HG02610 (cell line): ENCODE measurements at regions not wholly inside any gene's neighbourhood (a gene's known extent, or its start where the extent isn't known, plus 50 kb on each side); places are given as distances from the start of the nearest gene placed in this dataset.
A peak's percentile ranks its signal among the peaks of the same experiment; 100 is the strongest.
"Not testable (repeated sequence)": the region's sequence is repeated elsewhere in the genome, so short reads cannot be mapped to it uniquely, and the experiment has no call there.

Source experiments
- ATAC-seq: cut with Tn5 transposase; IDR thresholded peaks from one replicate; pipeline ENCODE4 v1.9.1; 2021; ENCODE audit warnings: mild to moderate bottlenecking, moderate library complexity; ENCODE audit not compliant: unreplicated experiment

DNA sequence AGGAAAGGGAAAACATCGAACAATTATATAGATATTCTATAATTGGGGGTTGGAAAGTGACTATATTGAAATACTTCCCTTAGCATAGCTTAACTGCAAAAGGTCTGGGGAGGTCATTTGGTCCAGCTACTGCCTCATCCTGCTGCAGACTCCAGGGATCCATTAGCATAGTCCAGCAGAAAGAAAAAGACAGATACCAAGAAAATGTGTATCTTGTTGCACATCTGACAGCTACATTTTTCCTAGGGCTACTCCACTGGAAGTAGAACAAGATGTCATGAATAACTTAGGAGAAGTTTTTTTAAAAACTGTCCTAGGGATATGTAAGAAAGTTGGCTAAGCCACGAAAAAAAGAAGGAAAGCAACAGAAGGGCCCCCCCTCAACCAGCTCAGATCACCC lies 92.9 kb upstream of the SLC30A5 start:
- no peak for ATAC-seq

DNA sequence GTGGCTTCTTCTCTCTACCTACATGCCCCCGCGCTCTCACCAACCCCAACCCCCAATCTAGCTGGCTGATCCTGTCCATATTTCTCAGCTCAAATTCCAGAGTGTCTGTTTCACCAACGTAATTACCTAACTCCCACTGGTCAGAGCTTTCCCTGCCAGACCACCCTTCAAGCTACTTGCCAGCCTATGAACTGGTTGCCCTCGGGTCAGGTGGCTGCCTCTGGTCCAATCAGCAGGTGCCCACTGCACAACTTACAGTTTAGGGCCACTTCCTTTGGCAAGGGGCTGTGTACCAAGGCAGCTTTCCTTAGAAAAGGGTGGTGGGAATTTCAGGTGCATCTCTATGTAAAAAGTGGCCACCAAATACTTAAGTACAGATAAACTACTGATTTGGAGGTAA lies 92.2 kb upstream of the SLC30A5 start:
- ATAC-seq, result no peak

- ATAC-seq, result no peak
Measured at GRCh38 chr5:69004127-69004526, 89.7 kb upstream of the SLC30A5 start.

- ATAC-seq, result no peak
Measured at GRCh38 chr5:69004676-69005075, 89.1 kb upstream of the SLC30A5 start.

- ATAC-seq, result no peak
Measured at GRCh38 chr5:69006030-69006429, 87.8 kb upstream of the SLC30A5 start.

- ATAC-seq, result no peak
Measured at GRCh38 chr5:69007163-69007562, 86.7 kb upstream of the SLC30A5 start.

GRCh38 chr5:69007726-69008368 lies 86.0 kb upstream of the SLC30A5 start:
- peak; percentile 81 for ATAC-seq

DNA sequence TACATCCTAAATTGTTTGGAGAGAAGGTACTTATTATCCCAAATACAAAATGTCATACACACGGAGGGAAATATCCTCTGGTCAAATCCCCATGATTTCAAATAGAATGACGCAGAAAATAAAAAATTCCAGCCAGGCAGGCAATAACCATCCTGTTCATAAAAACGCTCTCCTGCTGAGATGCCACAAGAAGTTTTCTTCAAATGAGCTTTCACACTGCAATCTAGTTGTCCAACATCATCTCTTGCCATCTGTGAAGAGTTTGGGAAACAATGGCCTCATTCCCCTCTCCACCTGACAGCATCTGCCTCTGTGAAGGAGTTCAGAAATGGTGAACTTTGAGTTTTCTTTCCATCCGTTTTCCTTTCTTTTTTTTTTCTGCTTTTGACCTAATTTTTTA lies 83.3 kb upstream of the SLC30A5 start:
- ATAC-seq, result no peak

GRCh38 chr5:69011910-69012309 lies 81.9 kb upstream of the SLC30A5 start:
- ATAC-seq, result no peak

DNA sequence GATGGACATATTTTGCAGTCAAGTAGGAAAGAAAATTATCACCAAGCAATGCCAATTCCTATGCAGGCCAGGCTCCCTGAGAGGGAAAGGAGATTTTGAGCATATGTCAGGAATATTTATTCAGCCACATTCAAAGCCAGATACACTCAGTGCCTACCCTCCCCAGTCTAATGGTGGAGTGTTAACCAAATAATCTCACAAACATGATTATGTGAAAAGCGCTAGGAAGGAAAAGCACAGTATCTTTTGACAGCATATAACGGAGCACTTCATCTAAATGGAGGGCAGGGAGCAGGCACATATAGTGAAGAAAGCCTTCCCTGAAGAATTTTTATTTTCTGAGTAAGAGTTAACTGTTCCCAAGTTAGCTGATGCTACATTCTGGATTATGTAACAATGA lies 80.3 kb upstream of the SLC30A5 start:
- no peak for ATAC-seq

GRCh38 chr5:69014007-69014406 lies 79.8 kb upstream of the SLC30A5 start:
- ATAC-seq, result not testable (repeated sequence)

GRCh38 chr5:69019668-69020375 lies 74.0 kb upstream of the SLC30A5 start:
- ATAC-seq, result no peak

DNA sequence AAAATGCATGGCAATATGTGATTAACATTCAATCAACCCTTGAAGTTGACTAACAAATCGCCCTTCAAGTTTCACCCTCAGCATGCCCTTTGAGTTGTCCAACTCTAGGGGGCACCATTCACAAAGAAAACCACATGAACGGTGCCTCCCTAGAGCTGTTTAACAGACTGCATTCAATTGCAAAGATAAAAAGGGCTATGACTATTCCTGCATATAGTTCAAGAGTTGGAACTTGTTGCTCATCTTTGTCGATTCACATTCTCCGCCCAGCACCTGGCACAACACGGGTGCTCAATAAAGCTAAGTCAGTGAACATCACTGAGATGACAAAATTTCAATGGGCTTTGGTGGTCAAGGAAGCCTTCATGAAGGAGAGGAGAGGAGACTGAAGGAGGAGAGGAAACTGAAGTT lies 69.6 kb upstream of the SLC30A5 start:
- no peak for ATAC-seq

- ATAC-seq, result no peak
Measured at GRCh38 chr5:69029292-69029691, 64.5 kb upstream of the SLC30A5 start.

- ATAC-seq, result no peak
Measured at GRCh38 chr5:69030358-69031062, 63.3 kb upstream of the SLC30A5 start.

DNA sequence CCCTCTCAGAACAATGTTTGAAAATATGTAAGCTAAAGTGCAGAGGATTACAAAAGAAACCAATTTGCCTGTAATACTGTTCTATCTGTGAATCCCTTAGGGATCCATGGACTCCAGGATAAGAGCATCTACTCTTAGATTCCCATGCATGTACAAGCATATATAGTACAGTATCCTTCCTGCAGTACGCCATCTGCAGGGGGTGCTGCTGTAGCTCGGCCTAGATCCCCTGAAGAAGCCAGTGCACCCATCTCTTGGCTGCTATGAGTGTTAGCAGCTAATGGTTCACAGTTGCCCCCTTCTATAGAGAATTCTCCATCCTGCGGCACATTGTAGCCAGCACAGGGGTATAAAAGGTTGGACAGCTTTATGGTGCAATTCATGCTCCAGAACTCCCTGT lies 61.8 kb upstream of the SLC30A5 start:
- ATAC-seq, result no peak

DNA sequence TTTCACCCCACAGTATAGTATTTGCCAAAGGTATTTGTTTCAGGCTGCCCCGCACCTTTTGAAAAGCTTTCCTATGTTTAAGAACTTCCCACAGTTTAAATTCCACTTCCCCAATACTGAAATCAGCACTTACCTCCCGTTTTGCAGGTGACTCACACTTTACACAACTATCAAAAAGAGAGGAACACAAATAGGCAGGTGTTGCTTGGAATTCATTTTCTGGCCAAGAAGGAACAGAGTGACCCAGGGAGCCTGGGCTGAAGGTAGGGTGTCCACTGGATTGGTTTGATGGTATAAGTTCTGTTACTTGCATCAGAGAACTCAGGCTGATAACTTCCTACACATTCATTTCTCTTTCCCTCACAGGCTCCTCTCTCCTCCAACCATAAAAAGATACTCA lies 60.1 kb upstream of the SLC30A5 start:
- no peak for ATAC-seq

- ATAC-seq, result no peak
Measured at GRCh38 chr5:69034898-69035297, 58.9 kb upstream of the SLC30A5 start.

- no peak for ATAC-seq
Measured at GRCh38 chr5:69035665-69036064, 58.1 kb upstream of the SLC30A5 start.

DNA sequence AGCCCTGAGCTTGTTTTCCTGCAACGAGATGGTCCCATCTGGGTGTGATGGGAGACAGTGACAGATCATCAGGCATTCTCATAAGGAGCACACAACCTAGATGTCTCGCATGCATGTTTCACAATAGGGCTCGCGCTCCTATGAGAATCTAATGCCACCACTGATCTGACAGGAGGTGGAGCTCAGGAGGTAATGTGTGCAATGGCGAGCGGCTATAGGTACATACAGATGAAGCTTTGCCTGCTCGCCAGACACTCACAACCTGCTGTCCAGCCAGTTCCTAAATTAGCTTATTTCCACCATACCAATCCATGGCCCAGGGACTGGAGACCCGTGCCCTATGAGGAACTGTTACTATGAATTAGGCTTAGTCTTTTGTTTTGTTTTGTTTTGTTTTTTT lies 55.3 kb upstream of the SLC30A5 start:
- no peak for ATAC-seq

GRCh38 chr5:69039829-69040228 lies 54.0 kb upstream of the SLC30A5 start:
- ATAC-seq, result no peak

DNA sequence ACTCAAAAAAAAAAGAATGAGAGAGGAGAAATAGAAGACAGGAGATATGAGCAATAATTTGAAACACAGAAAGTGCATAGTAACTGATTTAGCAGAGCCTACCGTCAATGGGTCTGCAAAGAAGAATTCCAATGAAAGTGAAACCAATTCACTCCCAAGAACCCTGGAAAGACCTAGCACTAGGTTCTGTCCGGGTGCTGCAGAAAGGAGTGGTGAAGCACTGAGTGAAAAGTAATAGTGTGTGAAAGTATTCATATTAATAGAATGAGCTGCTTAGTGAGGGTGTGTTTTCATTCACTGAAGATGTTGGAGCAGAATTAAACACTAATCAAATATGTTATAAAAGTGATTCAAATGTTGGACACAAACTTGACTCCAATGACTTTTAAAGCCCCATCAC lies 51.3 kb upstream of the SLC30A5 start:
- ATAC-seq, result peak; percentile 26
